ENCODE measurements at regions not wholly inside any gene's neighbourhood (a gene's known extent, or its start where the extent isn't known, plus 50 kb on each side); places are given as distances from the start of the nearest gene placed in this dataset.

DNA sequence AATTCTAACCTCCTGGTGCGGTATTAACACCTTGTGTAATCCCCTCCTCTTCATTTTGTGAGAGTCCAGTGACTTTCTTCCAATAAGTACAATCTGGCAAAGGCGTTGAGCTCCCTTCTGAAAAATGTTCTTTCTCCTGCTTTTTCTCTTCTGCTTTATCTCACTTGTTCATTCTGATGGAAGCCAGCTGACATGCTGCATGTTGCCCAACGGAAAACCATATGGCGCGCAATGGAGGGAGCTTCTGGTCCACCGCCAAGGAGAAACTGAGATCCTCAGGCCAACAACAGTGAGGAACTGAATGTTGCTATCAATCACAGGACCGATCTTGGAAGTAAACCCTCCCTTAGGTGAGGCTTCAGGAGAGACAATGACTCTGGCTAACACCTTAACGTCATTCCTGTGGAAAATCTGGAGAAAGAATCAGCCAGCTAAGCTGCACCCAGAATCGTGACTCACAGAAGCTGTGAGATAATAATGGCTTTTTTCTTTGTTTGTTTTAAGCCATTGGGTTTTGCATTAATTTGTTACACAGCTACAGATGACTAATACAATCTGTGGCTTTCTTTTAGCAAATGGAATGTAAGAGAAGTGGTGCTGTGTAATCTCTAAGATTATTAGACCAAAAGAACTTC lies 1323.9 kb upstream of the DDX18 start:
- H3K4me3 ChIP-seq (ENCODE audit: low read depth, low read length): no peak overlapping the region
- TF ChIP-seq, protein P1, sequence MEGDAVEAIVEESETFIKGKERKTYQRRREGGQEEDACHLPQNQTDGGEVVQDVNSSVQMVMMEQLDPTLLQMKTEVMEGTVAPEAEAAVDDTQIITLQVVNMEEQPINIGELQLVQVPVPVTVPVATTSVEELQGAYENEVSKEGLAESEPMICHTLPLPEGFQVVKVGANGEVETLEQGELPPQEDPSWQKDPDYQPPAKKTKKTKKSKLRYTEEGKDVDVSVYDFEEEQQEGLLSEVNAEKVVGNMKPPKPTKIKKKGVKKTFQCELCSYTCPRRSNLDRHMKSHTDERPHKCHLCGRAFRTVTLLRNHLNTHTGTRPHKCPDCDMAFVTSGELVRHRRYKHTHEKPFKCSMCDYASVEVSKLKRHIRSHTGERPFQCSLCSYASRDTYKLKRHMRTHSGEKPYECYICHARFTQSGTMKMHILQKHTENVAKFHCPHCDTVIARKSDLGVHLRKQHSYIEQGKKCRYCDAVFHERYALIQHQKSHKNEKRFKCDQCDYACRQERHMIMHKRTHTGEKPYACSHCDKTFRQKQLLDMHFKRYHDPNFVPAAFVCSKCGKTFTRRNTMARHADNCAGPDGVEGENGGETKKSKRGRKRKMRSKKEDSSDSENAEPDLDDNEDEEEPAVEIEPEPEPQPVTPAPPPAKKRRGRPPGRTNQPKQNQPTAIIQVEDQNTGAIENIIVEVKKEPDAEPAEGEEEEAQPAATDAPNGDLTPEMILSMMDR (IDR thresholded peaks at IDR 0.05; ENCODE audit: insufficient read depth, low read depth, low read length, missing control alignments): no peak
- no peak for DNase-seq (ENCODE audit: low read depth)

DNA sequence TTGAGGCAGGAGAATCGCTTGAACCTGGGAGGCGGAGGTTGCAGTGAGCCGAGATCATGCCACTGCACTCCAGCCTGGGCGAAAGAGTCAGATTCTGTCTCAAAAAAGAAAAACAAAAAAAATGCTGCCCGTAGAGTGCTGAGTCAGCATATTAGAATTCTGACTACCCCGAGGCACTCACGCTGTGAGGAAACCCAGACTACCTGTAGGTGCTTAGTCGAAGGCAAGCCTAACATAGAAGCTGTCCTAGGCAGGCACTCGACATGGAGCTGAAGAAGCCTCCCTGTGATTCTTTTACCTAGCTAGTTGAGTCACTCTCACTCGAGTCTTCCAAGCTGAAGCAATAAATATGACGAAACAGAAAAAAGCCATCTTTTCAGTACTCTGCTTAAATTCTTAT lies 1323.2 kb upstream of the DDX18 start:
- DNase-seq (ENCODE audit: low read depth): no peak
- H3K4me3 ChIP-seq (ENCODE audit: low read depth, low read length): no peak overlapping the region
- TF ChIP-seq, protein P1 (IDR thresholded peaks at IDR 0.05; ENCODE audit: insufficient read depth, low read depth, low read length, missing control alignments): no peak

DNA sequence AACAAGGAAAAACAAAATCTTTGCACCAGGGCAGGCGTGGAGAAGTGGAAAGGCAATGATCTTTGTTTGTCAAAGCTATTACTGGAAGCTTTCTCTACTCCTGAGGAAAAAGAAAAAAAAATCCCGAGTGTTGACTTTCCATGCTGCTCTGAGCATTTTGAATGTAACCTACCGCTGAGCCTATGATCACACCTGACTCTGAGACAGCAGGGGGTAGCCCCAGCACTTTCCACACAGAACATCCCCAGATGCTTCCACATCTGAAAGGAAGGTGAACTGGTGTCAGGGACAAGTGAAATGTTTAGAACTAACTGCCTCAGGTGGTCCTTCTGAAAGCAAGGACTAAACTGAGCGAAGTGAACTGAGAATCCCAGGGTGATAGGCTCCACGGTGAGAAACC lies 1315.1 kb upstream of the DDX18 start:
- TF ChIP-seq, protein P1 (IDR thresholded peaks at IDR 0.05; ENCODE audit: insufficient read depth, low read depth, low read length, missing control alignments): no peak
- no peak overlapping the region for H3K4me3 ChIP-seq (ENCODE audit: low read depth, low read length)
- DNase-seq (ENCODE audit: low read depth): no peak

DNA sequence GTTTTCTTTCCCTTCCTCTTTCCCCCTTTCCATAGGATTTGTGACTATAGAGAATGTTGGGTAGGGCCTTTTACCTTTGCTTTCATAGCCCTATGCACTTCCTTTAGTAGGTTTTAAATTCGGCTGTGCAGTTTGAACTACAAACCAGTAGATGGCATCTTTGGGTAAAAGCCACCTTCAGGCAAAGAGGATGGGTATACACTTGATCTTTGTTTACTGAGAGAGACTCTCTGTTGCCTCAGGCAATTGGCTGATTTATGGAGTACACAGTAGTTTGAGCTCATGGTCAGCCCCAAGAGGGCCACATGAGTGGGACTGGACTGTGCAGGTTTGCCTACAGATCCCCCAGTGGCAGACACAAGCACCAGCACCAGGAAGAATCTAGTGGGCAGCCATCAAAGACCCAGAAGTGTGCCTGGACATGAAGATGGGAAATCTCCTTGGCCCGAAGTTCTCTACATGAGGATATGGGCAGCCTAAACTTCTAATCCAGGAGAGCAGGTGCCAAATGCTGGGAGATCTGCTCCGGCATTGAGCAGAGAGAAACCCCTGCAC lies 1304.3 kb upstream of the DDX18 start:
- TF ChIP-seq, protein P1 (IDR thresholded peaks at IDR 0.05; ENCODE audit: insufficient read depth, low read depth, low read length, missing control alignments): peak; percentile 11
- peak; percentile 2 for DNase-seq (ENCODE audit: low read depth)
- no peak overlapping the region for H3K4me3 ChIP-seq (ENCODE audit: low read depth, low read length)

DNA sequence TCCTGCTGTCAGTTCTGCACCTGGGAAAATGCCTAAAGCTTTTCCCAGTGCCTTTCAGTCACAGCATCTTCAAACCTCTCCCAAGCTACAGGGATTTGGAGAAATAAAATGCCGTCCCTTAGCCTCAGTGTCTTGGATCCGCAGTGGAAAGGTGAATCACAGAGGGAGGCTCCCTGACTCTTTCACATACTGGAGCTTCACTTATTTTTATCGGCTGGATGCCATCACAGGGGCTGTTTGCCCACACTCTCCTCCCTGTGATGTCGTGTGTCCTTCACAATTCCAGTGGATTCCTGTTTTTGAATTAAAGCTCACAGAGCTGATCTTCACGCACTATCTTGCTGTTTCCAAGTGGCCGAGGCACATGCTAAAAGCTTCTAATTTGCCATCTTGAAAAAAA lies 1303.1 kb upstream of the DDX18 start:
- TF ChIP-seq, protein P1 (IDR thresholded peaks at IDR 0.05; ENCODE audit: insufficient read depth, low read depth, low read length, missing control alignments): no peak
- H3K4me3 ChIP-seq (ENCODE audit: low read depth, low read length): no peak overlapping the region
- DNase-seq (ENCODE audit: low read depth): no peak

DNA sequence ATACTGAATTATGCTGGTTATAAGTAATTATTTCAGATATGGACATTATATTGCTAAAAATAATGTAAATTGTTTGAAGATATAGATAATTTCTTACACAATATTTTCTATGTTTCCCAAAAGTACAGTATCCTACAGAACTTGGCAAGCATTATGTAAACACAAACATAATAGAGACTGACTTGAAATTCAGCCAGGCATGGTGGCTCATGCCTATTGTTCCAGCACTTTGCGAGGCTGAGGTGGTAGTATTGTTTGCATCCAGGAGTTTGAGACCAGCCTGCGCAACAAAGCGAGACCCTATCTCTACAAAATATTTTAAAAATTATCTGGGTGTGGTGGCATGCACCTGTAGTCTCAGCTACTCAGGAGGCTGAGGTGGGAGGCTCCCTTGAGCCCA lies 1300.5 kb upstream of the DDX18 start:
- no peak overlapping the region for H3K4me3 ChIP-seq (ENCODE audit: low read depth, low read length)
- no peak for DNase-seq (ENCODE audit: low read depth)
- TF ChIP-seq, protein P1 (IDR thresholded peaks at IDR 0.05; ENCODE audit: insufficient read depth, low read depth, low read length, missing control alignments): no peak

DNA sequence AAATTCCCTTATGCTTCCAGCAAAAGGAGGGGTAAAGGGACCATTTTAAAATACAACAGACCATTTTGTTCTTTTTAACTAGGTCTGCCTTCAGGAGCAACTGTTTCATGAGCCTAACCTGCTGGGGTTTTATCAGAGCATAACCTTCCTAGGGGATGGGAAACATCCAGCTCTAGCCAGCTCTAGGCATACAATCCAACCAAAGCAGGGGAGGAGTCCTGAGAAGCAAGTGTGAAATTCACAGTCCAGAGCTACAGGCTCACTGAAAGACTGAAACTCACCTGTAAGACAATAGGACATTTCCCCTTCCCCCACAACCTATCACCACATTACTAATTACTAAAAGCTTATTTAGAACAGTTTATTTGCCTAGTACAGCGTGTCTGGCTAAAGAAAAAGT lies 1296.6 kb upstream of the DDX18 start:
- TF ChIP-seq, protein P1 (IDR thresholded peaks at IDR 0.05; ENCODE audit: insufficient read depth, low read depth, low read length, missing control alignments): no peak
- no peak overlapping the region for H3K4me3 ChIP-seq (ENCODE audit: low read depth, low read length)
- DNase-seq (ENCODE audit: low read depth): no peak
